ACHN (cell line): ENCODE measurements at regions not wholly inside any gene's neighbourhood (a gene's known extent, or its start where the extent isn't known, plus 50 kb on each side); places are given as distances from the start of the nearest gene placed in this dataset.

ENCODE experiments used
- DNase-seq: peaks from one replicate; pipeline ENCODE4 v3.0.0-alpha.2; 2015
- in situ Hi-C: cut with HindIII; loops from 2 replicates; pipeline ENCODE4 v1.10.0; 2017; ENCODE audit warnings: low sequenced_read_pairs, low pct_ligation_motif_present, low pct_unique_long_range_greater_than_20kb

DNA sequence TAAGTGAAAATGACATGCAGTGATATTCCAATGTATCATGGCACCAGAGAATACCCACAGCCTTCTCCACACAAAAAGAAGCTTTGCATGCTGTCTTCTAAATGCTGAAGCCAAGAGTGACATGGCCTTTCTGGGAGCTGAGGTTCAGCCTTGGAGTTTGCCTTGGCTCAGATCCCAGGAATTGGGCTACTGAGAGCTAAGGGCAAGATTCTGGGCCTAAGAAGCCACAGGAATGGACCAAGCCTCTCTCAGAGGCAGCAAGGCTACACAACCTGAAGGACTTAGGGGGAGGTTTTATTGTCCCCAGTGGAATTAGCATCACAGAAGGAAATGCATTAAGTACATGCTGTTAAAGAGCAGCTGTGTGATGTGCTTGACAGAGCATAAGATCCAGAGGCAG, 1078.5 kb downstream of the TUSC7 start:
- peak; percentile 67 for DNase-seq

DNA sequence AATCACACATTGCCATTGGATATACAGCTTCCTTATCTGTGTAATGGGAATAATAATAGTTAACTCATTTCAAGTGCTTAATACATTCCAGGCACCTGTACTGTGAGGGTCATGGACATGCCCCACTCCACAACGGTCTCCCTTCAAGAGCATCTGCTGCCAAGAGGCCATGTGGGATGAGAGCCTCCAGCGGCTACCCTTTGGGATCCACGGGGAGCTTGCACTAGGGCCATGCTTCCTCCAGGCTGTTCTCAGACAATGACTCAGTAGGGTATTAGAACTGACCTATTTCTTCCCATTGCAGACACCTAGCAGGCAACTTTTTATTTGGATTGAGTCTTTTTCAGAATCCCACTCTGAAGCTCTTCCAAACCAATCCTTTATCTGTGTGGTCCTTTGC, 1078.9 kb downstream of the TUSC7 start:
- in situ Hi-C loops: no loop called here
- DNase-seq: no peak

More for the DNA sequence above, 1078.5 kb downstream of the TUSC7 start:
- in situ Hi-C loops: no loop called here

DNA sequence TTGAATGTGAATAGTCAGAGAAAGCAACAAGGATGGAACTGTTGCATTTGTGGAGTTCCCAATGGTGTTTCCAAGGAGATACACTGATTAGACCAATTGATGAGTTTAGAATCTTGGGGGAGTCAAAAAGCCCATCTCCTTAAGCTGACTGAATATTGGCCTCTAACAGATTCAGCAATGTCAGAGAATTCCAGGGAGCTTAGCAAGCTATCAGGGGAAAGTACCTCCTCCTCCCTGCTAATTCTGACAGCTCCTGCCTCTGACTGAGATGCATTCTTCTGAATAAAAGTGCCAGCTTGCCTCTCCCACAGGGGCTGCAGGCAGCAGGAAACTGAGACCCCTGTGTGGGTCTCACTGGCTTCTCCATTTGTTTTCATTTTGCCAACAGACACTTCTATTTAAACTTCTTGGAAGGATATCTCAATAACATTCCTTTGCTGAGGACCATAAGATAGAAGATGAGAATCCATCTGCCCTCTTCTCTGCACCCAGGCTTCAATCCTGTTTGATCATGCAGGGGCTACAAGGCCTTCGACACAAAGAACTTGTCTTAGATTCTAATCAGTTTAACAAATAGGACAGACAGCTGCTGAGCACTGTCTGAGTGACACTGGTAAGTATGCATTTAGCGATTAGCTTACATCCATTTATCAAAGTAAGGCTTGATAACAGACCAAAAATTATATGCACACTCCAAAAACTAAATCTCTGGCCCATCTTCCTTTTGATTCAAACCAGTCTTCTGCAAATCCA, 1080.8 kb downstream of the TUSC7 start:
- DNase-seq: peak; percentile 1
- in situ Hi-C loops: no loop called here

GRCh38 chr3:117793622-117794265, 1084.2 kb downstream of the TUSC7 start:
- no peak for DNase-seq
- in situ Hi-C loops: no loop called here

- in situ Hi-C loops: no loop called here
- DNase-seq: no peak
Measured at GRCh38 chr3:117798221-117798620, 1088.6 kb downstream of the TUSC7 start.

GRCh38 chr3:117798687-117799386, 1089.3 kb downstream of the TUSC7 start:
- in situ Hi-C loops: no loop called here
- no peak for DNase-seq

DNA sequence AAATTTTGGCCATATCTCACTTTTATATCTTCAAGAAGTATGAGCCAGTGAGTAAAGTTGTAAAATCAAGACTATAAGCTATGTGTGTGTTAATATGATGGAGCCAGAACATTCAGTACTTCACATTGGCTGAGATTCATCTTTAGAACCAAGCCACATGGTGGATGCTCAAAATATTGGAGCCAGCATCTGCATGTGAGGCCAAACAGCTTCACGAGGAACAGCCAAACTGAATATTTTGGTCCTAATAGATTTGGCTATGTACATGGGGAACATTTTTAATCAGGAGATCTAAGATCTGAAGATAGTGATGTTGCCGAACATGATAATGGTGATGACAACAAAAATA, 1089.8 kb downstream of the TUSC7 start:
- in situ Hi-C loops: no loop called here
- no peak for DNase-seq

GRCh38 chr3:117801912-117802239, 1092.3 kb downstream of the TUSC7 start:
- in situ Hi-C loops: no loop called here
- DNase-seq: no peak

- no peak for DNase-seq
- in situ Hi-C loops: no loop called here
Measured at GRCh38 chr3:117809186-117810081, 1099.9 kb downstream of the TUSC7 start.

DNA sequence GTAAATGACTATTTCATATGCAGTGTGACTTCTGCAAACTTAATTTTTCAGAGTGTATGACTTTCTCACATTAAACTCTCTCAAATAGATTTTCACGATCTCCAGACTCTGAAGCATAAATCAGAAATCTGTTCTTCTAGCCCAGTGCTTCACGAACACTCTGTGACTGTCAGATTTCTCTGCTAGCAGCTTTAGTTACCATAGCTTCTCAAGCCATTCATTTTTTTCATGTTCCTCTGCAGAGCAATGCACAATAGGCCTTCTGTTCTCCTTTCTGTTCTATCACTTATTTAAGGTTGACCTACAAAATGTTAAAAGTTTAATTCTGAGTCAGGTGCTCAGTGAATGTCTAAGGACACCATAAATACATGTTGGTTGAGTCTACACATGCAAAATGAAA, 1102.2 kb downstream of the TUSC7 start:
- DNase-seq: no peak
- in situ Hi-C loops: no loop called here

DNA sequence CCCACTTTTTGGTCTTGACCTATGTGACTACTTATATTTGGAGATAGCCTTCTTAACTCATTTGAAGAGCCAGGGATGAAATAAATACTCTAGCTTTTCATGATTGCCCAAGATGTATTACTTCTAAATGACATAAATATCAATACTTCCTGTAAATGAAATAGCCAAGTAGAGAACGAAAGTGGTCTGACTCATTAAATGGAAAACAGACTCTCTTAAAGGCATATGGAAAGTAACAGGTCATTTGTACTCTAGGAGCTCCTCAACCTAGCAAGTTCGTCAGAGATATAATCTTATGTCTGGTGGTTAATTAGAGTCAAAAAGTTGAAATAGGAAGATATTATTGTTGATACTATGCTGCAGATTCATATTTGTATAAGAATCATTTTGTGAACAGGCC, 1105.4 kb downstream of the TUSC7 start:
- DNase-seq: no peak
- in situ Hi-C loops: no loop called here

DNA sequence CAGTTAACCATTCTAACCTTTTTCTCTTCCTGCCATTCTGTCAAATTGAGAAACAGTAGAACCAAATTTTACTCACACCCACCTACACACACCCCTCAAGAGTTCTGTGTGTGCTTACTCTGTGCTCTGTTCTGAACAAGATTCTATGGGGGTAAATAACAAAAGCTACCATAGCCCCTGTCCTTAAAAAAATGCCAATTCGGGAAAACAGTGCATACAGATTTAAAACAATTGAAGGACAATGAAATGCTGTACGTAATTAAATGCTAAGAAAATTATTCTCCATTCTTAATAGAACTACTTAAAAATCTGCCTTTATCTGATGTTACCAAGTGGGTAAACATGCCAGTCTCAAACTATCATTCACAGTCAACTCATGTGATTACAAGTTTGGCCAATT, 1107.5 kb downstream of the TUSC7 start:
- DNase-seq: no peak
- in situ Hi-C loops: no loop called here

GRCh38 chr3:117818592-117818991, 1109.0 kb downstream of the TUSC7 start:
- in situ Hi-C loops: no loop called here
- no peak for DNase-seq

DNA sequence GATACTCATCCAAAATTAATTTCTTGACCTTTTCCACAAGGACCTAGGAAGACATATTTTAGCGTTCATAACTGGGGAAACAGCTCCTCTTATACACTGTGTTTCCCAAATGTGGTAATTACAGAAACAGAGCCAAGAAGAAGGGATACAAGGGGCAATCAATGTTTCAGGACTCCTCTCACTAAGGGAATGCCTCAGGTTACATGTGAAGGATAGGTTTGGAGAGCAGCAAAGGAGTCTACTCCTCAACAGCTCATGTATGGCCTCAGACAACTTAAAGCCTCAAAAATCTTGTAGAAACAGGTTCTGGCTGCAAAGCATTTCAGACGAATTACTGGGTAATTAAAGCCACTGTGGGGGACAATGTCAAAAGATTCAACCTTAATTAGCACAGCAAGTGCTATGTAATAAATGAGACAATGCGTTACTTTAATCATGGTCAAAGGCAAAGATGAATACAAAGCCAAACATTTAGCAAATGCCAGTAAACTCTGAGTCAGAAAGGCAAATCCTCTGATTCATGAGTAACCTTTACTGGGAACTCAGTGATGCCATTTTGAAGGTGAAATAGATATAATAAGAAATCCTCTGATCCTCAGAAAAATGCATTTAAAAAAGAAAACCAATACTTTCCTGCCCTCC, 1111.2 kb downstream of the TUSC7 start:
- no peak for DNase-seq
- in situ Hi-C loops: no loop called here

DNA sequence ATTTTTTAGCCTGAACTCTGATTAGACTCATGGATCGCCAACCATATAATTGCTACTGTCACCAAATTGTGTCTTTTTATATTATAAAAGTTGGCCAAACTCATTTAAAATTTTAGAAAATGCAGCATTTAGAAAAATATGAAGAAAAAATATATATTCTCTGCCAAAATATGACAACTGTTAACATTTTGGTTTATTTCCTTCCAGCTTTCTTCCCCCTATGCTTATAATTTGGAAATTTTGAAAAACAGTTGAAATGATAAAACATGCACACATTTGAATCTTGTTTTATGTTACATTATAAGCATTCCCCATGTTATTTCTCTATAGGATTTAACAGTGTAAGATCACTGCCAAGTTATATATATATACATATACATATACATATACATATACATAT, 1112.8 kb downstream of the TUSC7 start:
- in situ Hi-C loops: no loop called here
- no peak for DNase-seq

DNA sequence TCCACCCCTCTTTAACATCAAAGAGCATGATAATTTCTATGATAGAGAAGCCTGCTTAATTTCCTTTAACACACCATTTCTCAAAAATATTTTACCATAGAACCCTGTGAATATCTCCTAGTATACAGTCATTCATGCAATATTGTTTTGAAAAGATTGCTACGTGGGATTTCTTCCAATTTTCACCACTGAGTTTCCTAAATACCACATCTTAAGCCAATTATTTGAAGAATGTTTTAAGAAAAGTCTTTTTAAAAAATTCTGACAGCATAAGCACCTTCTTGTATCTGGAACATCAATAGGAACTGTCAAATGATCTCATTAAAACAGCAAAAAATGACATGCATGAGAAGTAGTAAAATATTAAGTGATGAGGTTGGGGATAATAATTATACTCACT, 1126.7 kb downstream of the TUSC7 start:
- in situ Hi-C loops: no loop called here
- DNase-seq: no peak

- no peak for DNase-seq
- in situ Hi-C loops: no loop called here
Measured at GRCh38 chr3:117837391-117837790, 1127.8 kb downstream of the TUSC7 start.

DNA sequence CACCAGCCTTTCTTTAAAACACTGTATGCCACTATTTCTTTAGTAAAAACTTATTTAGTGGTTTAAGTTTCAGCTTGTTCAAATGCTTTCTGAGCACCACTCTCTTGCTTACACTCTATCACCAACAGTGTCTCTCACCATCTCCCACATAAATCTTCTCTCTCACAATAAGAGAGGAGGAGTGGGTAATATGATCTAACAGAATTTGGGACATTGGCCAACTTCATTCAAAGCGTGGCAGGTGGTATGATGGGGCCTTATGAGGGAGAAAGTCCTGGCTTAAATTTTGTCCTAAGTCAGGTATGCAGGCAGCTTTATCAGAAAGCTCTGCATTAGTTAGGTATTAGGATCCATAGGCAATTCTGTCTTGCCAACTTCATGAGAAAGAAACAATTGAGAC, 1132.5 kb downstream of the TUSC7 start:
- no peak for DNase-seq
- in situ Hi-C loops: no loop called here

DNA sequence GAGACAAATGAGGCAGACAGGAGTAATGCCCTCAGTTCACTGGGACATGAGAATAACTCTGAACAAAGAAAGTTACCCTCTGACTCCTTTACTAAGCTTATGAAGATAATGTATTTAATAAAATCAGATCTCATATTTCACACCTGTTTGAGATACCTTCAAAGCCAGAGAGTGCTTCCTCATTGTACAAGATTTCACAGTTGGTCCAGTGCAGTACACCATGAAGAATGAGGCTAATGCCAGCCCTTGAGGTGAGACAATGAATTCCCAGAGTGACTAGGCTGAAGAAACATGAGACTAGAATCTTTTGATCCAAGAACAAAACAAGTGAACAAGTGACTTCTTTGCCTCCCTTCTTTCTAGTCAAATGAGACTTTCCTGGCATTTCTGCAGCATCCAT, 1133.8 kb downstream of the TUSC7 start:
- DNase-seq: no peak
- in situ Hi-C loops: no loop called here
